Gastrocnemius medialis (tissue), 4 donors: ENCODE measurements at regions not wholly inside any gene's neighbourhood (a gene's known extent, or its start where the extent isn't known, plus 50 kb on each side); places are given as distances from the start of the nearest gene placed in this dataset.

Source experiments
- POLR2A ChIP-seq, 2 donors: fragments of 450-650 bp; IDR thresholded peaks; one replicate each; pipeline ENCODE4 v1.6.1; 2017; ENCODE audit warnings: antibody characterized with exemption in 2 of 2, mild to moderate bottlenecking in 2 of 2, moderate library complexity in 2 of 2
- TF ChIP-seq, protein P1 (sequence below), 5 experiments: fragments of 450-650 bp in 3 of 5; fragments of 200-600 bp in 2 of 5; sonication (generic) in 2 of 5; IDR thresholded peaks in 4 of 5; conservative IDR thresholded peaks in 1 of 5; 1 replicate in 4 of 5; 2 replicates in 1 of 5; pipeline ENCODE4 v1.5.1; 2016 to 2019; ENCODE audit warnings: antibody characterized with exemption in 5 of 5, mild to moderate bottlenecking in 3 of 5, moderate library complexity in 3 of 5

GRCh38 chr13:77386046-77386445 lies 59.2 kb upstream of the MYCBP2 start:
- TF ChIP-seq POLR2A (IDR thresholded peaks at IDR 0.05) = no peak
- TF ChIP-seq, protein P1, sequence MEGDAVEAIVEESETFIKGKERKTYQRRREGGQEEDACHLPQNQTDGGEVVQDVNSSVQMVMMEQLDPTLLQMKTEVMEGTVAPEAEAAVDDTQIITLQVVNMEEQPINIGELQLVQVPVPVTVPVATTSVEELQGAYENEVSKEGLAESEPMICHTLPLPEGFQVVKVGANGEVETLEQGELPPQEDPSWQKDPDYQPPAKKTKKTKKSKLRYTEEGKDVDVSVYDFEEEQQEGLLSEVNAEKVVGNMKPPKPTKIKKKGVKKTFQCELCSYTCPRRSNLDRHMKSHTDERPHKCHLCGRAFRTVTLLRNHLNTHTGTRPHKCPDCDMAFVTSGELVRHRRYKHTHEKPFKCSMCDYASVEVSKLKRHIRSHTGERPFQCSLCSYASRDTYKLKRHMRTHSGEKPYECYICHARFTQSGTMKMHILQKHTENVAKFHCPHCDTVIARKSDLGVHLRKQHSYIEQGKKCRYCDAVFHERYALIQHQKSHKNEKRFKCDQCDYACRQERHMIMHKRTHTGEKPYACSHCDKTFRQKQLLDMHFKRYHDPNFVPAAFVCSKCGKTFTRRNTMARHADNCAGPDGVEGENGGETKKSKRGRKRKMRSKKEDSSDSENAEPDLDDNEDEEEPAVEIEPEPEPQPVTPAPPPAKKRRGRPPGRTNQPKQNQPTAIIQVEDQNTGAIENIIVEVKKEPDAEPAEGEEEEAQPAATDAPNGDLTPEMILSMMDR (IDR thresholded peaks at IDR 0.05 in 4 of 5, conservative IDR thresholded peaks at IDR 0.05 in 1 of 5) = no peak
